K562 (cell line): ENCODE measurements at regions not wholly inside any gene's neighbourhood (a gene's known extent, or its start where the extent isn't known, plus 50 kb on each side); places are given as distances from the start of the nearest gene placed in this dataset.
A peak's percentile ranks its signal among the peaks of the same experiment; 100 is the strongest.

ENCODE experiments used
- ATF1 ChIP-seq, 2 experiments: fragments of 450-650 bp in 1 of 2; IDR thresholded peaks; 2 replicates each; pipeline ENCODE4 v1.6.1; 2016; ENCODE audit warnings: missing compliant biosample characterization in 1 of 2, missing genetic modification characterization in 1 of 2
- CBFA2T2 ChIP-seq: fragments of 450-650 bp; conservative IDR thresholded peaks from 2 replicates; pipeline ENCODE4 v1.6.1; 2017; ENCODE audit warnings: mild to moderate bottlenecking
- CTBP1 ChIP-seq: fragments of 450-650 bp; IDR thresholded peaks from 2 replicates; pipeline ENCODE4 v1.6.1; 2016; ENCODE audit warnings: borderline replicate concordance
- HNRNPUL1 ChIP-seq: fragments of 200-400 bp; formaldehyde crosslinking; IDR thresholded peaks from 2 replicates; pipeline ENCODE4 v1.6.1; 2017; ENCODE audit warnings: low read length
- HSF4 ChIP-seq: fragments of 250-450 bp; sonication (Bioruptor Pico); IDR thresholded peaks from 2 replicates; pipeline ENCODE4 v2.1.2; 2022; ENCODE audit warnings: mild to moderate bottlenecking, moderate library complexity, borderline replicate concordance
- MEF2A ChIP-seq: IDR thresholded peaks from 2 replicates; pipeline ENCODE4 v1.6.1; 2011; ENCODE audit warnings: low read depth, mild to moderate bottlenecking, low read length, moderate library complexity; ENCODE audit not compliant: control insufficient read depth
- PML ChIP-seq: IDR thresholded peaks from 2 replicates; pipeline ENCODE4 v1.6.1; 2012; ENCODE audit warnings: low read length, inconsistent platforms
- POLR2G ChIP-seq: fragments of 200-400 bp; formaldehyde crosslinking; IDR thresholded peaks from 2 replicates; pipeline ENCODE4 v1.6.1; 2017; ENCODE audit warnings: low read depth, mild to moderate bottlenecking, antibody characterized with exemption, low read length, moderate library complexity
- PTRF ChIP-seq: fragments of 450-650 bp; IDR thresholded peaks from 2 replicates; pipeline ENCODE4 v1.6.1; 2016; ENCODE audit warnings: mild to moderate bottlenecking, missing genetic modification characterization, missing compliant biosample characterization
- RBM15 ChIP-seq: fragments of 200-400 bp; formaldehyde crosslinking; IDR thresholded peaks from 2 replicates; pipeline ENCODE4 v1.6.1; 2018; ENCODE audit warnings: mild to moderate bottlenecking, low read length, moderate library complexity; ENCODE audit not compliant: insufficient read depth
- TAF7 ChIP-seq: fragments of 450-650 bp; IDR thresholded peaks from 2 replicates; pipeline ENCODE4 v1.6.1; 2016; ENCODE audit warnings: missing genetic modification characterization, missing compliant biosample characterization
- TCF3 ChIP-seq: sonication (generic); formaldehyde crosslinking; IDR thresholded peaks from 2 replicates; pipeline ENCODE4 v1.4.0; 2020; ENCODE audit warnings: mild to moderate bottlenecking, missing genetic modification reagents
- TEAD2 ChIP-seq: fragments of 450-650 bp; IDR thresholded peaks from 2 replicates; pipeline ENCODE4 v1.6.1; 2016; ENCODE audit warnings: missing genetic modification characterization, control low read depth, missing compliant biosample characterization
- TRIM28 ChIP-seq: fragments of 450-650 bp; IDR thresholded peaks from 2 replicates; pipeline ENCODE4 v1.6.1; 2017
- ZNF232 ChIP-seq: sonication (generic); formaldehyde crosslinking; IDR thresholded peaks from 2 replicates; pipeline ENCODE4 v1.8.0; 2022; ENCODE audit warnings: mild to moderate bottlenecking, missing genetic modification reagents
- ZNF239 ChIP-seq: fragments of 250-450 bp; sonication (Bioruptor Pico); IDR thresholded peaks from 2 replicates; pipeline ENCODE4 v1.4.0; 2020; ENCODE audit warnings: mild to moderate bottlenecking
- ZNF316 ChIP-seq: fragments of 450-650 bp; IDR thresholded peaks from 2 replicates; pipeline ENCODE4 v1.6.1; 2016
- ZNF584 ChIP-seq: fragments of 200-800 bp; sonication (Bioruptor generic); IDR thresholded peaks from 2 replicates; pipeline ENCODE4 v1.6.1; 2016; ENCODE audit warnings: low read depth, mild to moderate bottlenecking, missing genetic modification characterization, missing compliant biosample characterization
- ZNF830 ChIP-seq: fragments of 250-450 bp; sonication (Bioruptor Pico); IDR thresholded peaks from 2 replicates; pipeline ENCODE4 v1.5.0; 2021; ENCODE audit warnings: mild to moderate bottlenecking
- ZSCAN29 ChIP-seq: fragments of 450-650 bp; IDR thresholded peaks from 2 replicates; pipeline ENCODE4 v1.6.1; 2017
- TF ChIP-seq, protein P1 (sequence below): IDR thresholded peaks from 3 replicates; pipeline ENCODE4 v1.6.1; 2011; ENCODE audit warnings: borderline replicate concordance, mild to moderate bottlenecking; ENCODE audit not compliant: insufficient read length, insufficient read depth
- TF ChIP-seq, protein P2 (sequence below): fragments of 450-650 bp; IDR thresholded peaks from 2 replicates; pipeline ENCODE4 v1.6.1; 2016
- TF ChIP-seq, protein P3 (sequence below), 2 experiments: fragments of 450-650 bp; conservative IDR thresholded peaks; 2 replicates each; pipeline ENCODE4 v1.6.1; 2017; ENCODE audit warnings: mild to moderate bottlenecking in 2 of 2, moderate library complexity in 2 of 2
- TF ChIP-seq, protein P4 (sequence below): sonication (generic); formaldehyde crosslinking; IDR thresholded peaks from 2 replicates; pipeline ENCODE4 v1.8.0; 2022; ENCODE audit warnings: missing genetic modification reagents, mild to moderate bottlenecking, moderate library complexity, borderline replicate concordance
- TF ChIP-seq, protein P5 (sequence below): fragments of 250-450 bp; sonication (Bioruptor Pico); IDR thresholded peaks from 2 replicates; pipeline ENCODE4 v1.5.0; 2021; ENCODE audit warnings: mild to moderate bottlenecking, borderline replicate concordance

DNA sequence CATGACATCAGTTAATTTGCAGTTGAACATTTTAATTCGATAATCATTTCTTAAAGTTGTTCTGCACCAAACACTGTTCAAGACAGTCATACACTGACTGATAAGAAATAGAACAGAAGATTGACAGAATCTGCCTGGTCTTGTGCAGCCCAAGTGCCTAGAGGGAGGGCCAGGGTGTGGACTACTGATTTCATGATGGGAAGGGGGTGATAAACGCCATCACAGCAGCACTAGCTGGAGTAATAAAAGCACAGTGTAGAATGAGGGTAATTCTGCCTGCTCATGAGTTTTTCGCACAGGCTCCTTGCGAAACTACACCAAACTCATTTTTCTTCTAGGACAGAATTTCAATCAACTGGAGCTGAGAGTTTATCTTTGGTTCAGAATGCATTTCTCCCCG, 270.1 kb downstream of the ARL4A start (continued):
- TF ChIP-seq TRIM28 (no peak), PTRF (no peak), ZNF232 (no peak), CBFA2T2 (peak; percentile 63), ATF1 (CRISPR knock-in tag; IDR thresholded peaks at IDR 0.05) (no peak), ATF1 (tag; IDR thresholded peaks at IDR 0.05) (0 out of 2 replicates have a peak, but pooled peaks have one; percentile 21), ZNF584 (CRISPR knock-in tag) (no peak), HSF4 (CRISPR knock-in tag) (no peak), ZSCAN29 (no peak), POLR2G (no peak), HNRNPUL1 (no peak), PML (no peak), TCF3 (CRISPR knock-in tag) (peak; percentile 38), ZNF239 (CRISPR knock-in tag) (no peak), ZNF830 (CRISPR knock-in tag) (no peak), TEAD2 (tag) (no peak), CTBP1 (peak; percentile 50; the same call in 1 of the 2 replicates), TAF7 (tag) (no peak), MEF2A (no peak), ZNF316 (peak; percentile 76), RBM15 (no peak)
- TF ChIP-seq, protein P1, sequence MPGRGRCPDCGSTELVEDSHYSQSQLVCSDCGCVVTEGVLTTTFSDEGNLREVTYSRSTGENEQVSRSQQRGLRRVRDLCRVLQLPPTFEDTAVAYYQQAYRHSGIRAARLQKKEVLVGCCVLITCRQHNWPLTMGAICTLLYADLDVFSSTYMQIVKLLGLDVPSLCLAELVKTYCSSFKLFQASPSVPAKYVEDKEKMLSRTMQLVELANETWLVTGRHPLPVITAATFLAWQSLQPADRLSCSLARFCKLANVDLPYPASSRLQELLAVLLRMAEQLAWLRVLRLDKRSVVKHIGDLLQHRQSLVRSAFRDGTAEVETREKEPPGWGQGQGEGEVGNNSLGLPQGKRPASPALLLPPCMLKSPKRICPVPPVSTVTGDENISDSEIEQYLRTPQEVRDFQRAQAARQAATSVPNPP = no peak
- TF ChIP-seq, protein P2, sequence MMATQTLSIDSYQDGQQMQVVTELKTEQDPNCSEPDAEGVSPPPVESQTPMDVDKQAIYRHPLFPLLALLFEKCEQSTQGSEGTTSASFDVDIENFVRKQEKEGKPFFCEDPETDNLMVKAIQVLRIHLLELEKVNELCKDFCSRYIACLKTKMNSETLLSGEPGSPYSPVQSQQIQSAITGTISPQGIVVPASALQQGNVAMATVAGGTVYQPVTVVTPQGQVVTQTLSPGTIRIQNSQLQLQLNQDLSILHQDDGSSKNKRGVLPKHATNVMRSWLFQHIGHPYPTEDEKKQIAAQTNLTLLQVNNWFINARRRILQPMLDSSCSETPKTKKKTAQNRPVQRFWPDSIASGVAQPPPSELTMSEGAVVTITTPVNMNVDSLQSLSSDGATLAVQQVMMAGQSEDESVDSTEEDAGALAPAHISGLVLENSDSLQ = peak; percentile 89
- TF ChIP-seq, protein P3, sequence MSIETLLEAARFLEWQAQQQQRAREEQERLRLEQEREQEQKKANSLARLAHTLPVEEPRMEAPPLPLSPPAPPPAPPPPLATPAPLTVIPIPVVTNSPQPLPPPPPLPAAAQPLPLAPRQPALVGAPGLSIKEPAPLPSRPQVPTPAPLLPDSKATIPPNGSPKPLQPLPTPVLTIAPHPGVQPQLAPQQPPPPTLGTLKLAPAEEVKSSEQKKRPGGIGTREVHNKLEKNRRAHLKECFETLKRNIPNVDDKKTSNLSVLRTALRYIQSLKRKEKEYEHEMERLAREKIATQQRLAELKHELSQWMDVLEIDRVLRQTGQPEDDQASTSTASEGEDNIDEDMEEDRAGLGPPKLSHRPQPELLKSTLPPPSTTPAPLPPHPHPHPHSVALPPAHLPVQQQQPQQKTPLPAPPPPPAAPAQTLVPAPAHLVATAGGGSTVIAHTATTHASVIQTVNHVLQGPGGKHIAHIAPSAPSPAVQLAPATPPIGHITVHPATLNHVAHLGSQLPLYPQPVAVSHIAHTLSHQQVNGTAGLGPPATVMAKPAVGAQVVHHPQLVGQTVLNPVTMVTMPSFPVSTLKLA (conservative IDR thresholded peaks at IDR 0.05) = no peak
- TF ChIP-seq, protein P4, sequence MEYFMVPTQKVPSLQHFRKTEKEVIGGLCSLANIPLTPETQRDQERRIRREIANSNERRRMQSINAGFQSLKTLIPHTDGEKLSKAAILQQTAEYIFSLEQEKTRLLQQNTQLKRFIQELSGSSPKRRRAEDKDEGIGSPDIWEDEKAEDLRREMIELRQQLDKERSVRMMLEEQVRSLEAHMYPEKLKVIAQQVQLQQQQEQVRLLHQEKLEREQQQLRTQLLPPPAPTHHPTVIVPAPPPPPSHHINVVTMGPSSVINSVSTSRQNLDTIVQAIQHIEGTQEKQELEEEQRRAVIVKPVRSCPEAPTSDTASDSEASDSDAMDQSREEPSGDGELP (CRISPR knock-in tag) = no peak
- TF ChIP-seq, protein P5, sequence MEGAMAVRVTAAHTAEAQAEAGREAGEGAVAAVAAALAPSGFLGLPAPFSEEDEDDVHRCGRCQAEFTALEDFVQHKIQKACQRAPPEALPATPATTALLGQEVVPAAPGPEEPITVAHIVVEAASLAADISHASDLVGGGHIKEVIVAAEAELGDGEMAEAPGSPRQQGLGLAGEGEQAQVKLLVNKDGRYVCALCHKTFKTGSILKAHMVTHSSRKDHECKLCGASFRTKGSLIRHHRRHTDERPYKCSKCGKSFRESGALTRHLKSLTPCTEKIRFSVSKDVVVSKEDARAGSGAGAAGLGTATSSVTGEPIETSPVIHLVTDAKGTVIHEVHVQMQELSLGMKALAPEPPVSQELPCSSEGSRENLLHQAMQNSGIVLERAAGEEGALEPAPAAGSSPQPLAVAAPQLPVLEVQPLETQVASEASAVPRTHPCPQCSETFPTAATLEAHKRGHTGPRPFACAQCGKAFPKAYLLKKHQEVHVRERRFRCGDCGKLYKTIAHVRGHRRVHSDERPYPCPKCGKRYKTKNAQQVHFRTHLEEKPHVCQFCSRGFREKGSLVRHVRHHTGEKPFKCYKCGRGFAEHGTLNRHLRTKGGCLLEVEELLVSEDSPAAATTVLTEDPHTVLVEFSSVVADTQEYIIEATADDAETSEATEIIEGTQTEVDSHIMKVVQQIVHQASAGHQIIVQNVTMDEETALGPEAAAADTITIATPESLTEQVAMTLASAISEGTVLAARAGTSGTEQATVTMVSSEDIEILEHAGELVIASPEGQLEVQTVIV (CRISPR knock-in tag) = no peak
